Osteocyte (in vitro differentiated cells): ENCODE measurements at regions not wholly inside any gene's neighbourhood (a gene's known extent, or its start where the extent isn't known, plus 50 kb on each side); places are given as distances from the start of the nearest gene placed in this dataset.
"Not testable (repeated sequence)": the region's sequence is repeated elsewhere in the genome, so short reads cannot be mapped to it uniquely, and the experiment has no call there.

Experiments used
- DNase-seq: peaks from one replicate; pipeline ENCODE4 v3.0.0; 2021; ENCODE audit warnings: mixed read lengths; ENCODE audit not compliant: unreplicated experiment; ENCODE audit errors: extremely low spot score
- H3K27ac Mint-ChIP-seq: one replicate; pipeline ENCODE4 v1.8.0; 2021; ENCODE audit warnings: mild to moderate bottlenecking, mixed read lengths; ENCODE audit not compliant: unreplicated experiment
- H3K27me3 Mint-ChIP-seq: one replicate; pipeline ENCODE4 v1.8.0; 2021; ENCODE audit warnings: mixed read lengths; ENCODE audit not compliant: unreplicated experiment
- H3K36me3 Mint-ChIP-seq: one replicate; pipeline ENCODE4 v1.8.0; 2021; ENCODE audit warnings: mixed read lengths; ENCODE audit not compliant: unreplicated experiment
- H3K4me1 Mint-ChIP-seq: one replicate; pipeline ENCODE4 v1.8.0; 2021; ENCODE audit warnings: mixed read lengths; ENCODE audit not compliant: unreplicated experiment
- H3K4me3 Mint-ChIP-seq: one replicate; pipeline ENCODE4 v1.8.0; 2021; ENCODE audit warnings: mild to moderate bottlenecking, moderate library complexity, mixed read lengths; ENCODE audit not compliant: unreplicated experiment
- H3K9me3 Mint-ChIP-seq: one replicate; pipeline ENCODE4 v1.8.0; 2021; ENCODE audit warnings: mixed read lengths; ENCODE audit not compliant: unreplicated experiment
- TF ChIP-seq, protein P1 (sequence below): fragments of 200-600 bp; sonication (generic); IDR thresholded peaks from 2 replicates; pipeline ENCODE4 v1.5.0; 2021; ENCODE audit warnings: antibody characterized with exemption, mild to moderate bottlenecking, moderate library complexity

- Mint-ChIP-seq H3K27ac (no peak overlapping the region), H3K27me3 (peaks cover 11% of the 10 kb centered on the region), H3K4me3 (no peak overlapping the region), H3K4me1 (no peaks in the 10 kb centered on the region), H3K36me3 (no peaks in the 10 kb centered on the region), H3K9me3 (no peaks in the 10 kb centered on the region)
- no peak for DNase-seq
- TF ChIP-seq, protein P1, sequence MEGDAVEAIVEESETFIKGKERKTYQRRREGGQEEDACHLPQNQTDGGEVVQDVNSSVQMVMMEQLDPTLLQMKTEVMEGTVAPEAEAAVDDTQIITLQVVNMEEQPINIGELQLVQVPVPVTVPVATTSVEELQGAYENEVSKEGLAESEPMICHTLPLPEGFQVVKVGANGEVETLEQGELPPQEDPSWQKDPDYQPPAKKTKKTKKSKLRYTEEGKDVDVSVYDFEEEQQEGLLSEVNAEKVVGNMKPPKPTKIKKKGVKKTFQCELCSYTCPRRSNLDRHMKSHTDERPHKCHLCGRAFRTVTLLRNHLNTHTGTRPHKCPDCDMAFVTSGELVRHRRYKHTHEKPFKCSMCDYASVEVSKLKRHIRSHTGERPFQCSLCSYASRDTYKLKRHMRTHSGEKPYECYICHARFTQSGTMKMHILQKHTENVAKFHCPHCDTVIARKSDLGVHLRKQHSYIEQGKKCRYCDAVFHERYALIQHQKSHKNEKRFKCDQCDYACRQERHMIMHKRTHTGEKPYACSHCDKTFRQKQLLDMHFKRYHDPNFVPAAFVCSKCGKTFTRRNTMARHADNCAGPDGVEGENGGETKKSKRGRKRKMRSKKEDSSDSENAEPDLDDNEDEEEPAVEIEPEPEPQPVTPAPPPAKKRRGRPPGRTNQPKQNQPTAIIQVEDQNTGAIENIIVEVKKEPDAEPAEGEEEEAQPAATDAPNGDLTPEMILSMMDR, result no peak
Observed at GRCh38 chr2:65604246-65604645, 171.8 kb upstream of the SPRED2 start.

DNA sequence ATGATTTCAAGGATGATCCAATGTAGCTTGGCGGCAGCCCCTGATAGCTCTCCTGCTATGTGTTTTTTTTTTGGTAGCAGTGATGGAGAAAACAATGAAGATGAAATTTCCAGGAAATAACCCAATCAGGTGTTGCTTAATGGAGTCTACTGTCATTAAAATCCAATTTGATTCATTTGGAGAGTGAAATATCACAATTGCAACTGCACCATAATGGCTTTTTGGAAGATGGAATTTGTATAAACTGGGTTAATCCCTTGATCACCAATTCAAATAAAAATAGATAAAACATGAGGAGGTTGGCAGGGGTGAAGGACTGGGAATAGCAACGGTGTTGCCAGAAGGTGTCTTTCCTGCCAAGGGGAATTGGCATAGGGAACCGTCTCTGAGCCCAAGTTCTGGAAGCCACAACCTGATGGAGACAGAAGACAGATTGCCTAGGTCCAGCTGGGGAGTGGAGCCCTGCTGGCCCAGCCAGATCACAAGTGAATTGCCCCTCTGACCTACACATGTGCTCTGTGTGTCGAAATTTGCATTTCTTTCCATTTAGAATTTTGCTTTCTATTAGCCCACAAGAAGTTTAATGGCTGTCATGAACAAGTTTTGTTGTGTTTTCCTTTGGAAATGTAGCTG is 170.3 kb upstream of the SPRED2 start:
- no peak for DNase-seq
- Mint-ChIP-seq H3K27ac (no peak overlapping the region), H3K4me1 (no peaks in the 10 kb centered on the region), H3K9me3 (no peaks in the 10 kb centered on the region), H3K4me3 (no peak overlapping the region), H3K27me3 (peaks cover 4% of the 10 kb centered on the region), H3K36me3 (no peaks in the 10 kb centered on the region)
- TF ChIP-seq, protein P1, result no peak

DNA sequence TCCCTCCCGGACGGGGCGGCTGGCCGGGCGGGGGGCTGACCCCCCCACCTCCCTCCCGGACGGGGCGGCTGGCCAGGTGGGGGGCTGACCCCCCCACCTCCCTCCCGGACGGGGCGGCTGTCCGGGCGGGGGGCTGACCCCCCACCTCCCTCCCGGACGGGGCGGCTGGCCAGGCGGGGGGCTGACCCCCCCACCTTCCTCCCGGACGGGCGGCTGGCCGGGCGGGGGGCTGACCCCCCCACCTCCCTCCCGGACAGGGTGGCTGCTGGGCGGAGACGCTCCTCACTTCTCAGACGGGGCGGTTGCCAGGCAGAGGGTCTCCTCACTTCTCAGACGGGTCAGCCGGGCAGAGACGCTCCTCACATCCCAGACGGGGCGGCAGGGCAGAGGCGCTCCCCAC is 168.5 kb upstream of the SPRED2 start:
- H3K9me3 Mint-ChIP-seq, H3K27me3 Mint-ChIP-seq, H3K36me3 Mint-ChIP-seq, H3K4me3 Mint-ChIP-seq, H3K27ac Mint-ChIP-seq, H3K4me1 Mint-ChIP-seq: not testable (repeated sequence)
- DNase-seq, result peak; percentile 82

GRCh38 chr2:65600351-65600750 is 168.0 kb upstream of the SPRED2 start:
- H3K36me3 Mint-ChIP-seq, H3K4me3 Mint-ChIP-seq, H3K27me3 Mint-ChIP-seq, DNase-seq, H3K27ac Mint-ChIP-seq, H3K4me1 Mint-ChIP-seq, H3K9me3 Mint-ChIP-seq: not testable (repeated sequence)

GRCh38 chr2:65599693-65600092 is 167.3 kb upstream of the SPRED2 start:
- no peak overlapping the region for H3K27ac Mint-ChIP-seq
- H3K36me3 Mint-ChIP-seq, result no peaks in the 10 kb centered on the region
- TF ChIP-seq, protein P1, result no peak
- peaks cover 10% of the 10 kb centered on the region for H3K27me3 Mint-ChIP-seq
- DNase-seq, result no peak
- no peaks in the 10 kb centered on the region for H3K4me1 Mint-ChIP-seq
- no peak overlapping the region for H3K4me3 Mint-ChIP-seq
- no peaks in the 10 kb centered on the region for H3K9me3 Mint-ChIP-seq

GRCh38 chr2:65598996-65599395 is 166.6 kb upstream of the SPRED2 start:
- no peak overlapping the region for H3K4me3 Mint-ChIP-seq
- H3K27me3 Mint-ChIP-seq, result peaks cover 10% of the 10 kb centered on the region
- no peak for DNase-seq
- TF ChIP-seq, protein P1, result no peak
- no peaks in the 10 kb centered on the region for H3K36me3 Mint-ChIP-seq
- H3K9me3 Mint-ChIP-seq, result no peaks in the 10 kb centered on the region
- no peak overlapping the region for H3K27ac Mint-ChIP-seq
- H3K4me1 Mint-ChIP-seq, result no peaks in the 10 kb centered on the region
